GM04503 (cell line): ENCODE measurements at regions not wholly inside any gene's neighbourhood (a gene's known extent, or its start where the extent isn't known, plus 50 kb on each side); places are given as distances from the start of the nearest gene placed in this dataset.

Source experiments
- DNase-seq: peaks from one replicate; pipeline ENCODE4 v3.0.0-alpha.2; 2012; ENCODE audit warnings: low read depth

GRCh38 chr10:36171953-36172940, 530.2 kb upstream of the FZD8 start:
- DNase-seq: peak; percentile 75

- DNase-seq: no peak
These were observed 529.5 kb upstream of the FZD8 start for GRCh38 chr10:36171556-36171952.

- DNase-seq: no peak
These were observed 528.9 kb upstream of the FZD8 start for GRCh38 chr10:36170943-36171501.

- no peak for DNase-seq
These were observed 528.1 kb upstream of the FZD8 start for GRCh38 chr10:36170142-36170719.

GRCh38 chr10:36168777-36169176, 526.7 kb upstream of the FZD8 start:
- no peak for DNase-seq

GRCh38 chr10:36164556-36165504, 522.7 kb upstream of the FZD8 start:
- no peak for DNase-seq

GRCh38 chr10:36163827-36164226, 521.7 kb upstream of the FZD8 start:
- no peak for DNase-seq

- no peak for DNase-seq
These were observed 515.4 kb upstream of the FZD8 start for GRCh38 chr10:36157486-36157885.

- no peak for DNase-seq
These were observed 506.1 kb upstream of the FZD8 start for GRCh38 chr10:36148207-36148606.

GRCh38 chr10:36147529-36147928, 505.4 kb upstream of the FZD8 start:
- no peak for DNase-seq

- DNase-seq: no peak
These were observed 499.9 kb upstream of the FZD8 start for GRCh38 chr10:36141856-36142560.

- DNase-seq: no peak
These were observed 487.0 kb upstream of the FZD8 start for GRCh38 chr10:36129051-36129450.

- no peak for DNase-seq
These were observed 484.0 kb upstream of the FZD8 start for GRCh38 chr10:36126076-36126475.

- DNase-seq: no peak
These were observed 477.4 kb upstream of the FZD8 start for GRCh38 chr10:36119455-36119854.

GRCh38 chr10:36118314-36118713, 476.2 kb upstream of the FZD8 start:
- DNase-seq: no peak

GRCh38 chr10:36117890-36118289, 475.8 kb upstream of the FZD8 start:
- DNase-seq: no peak

- DNase-seq: no peak
These were observed 475.1 kb upstream of the FZD8 start for GRCh38 chr10:36117231-36117630.

GRCh38 chr10:36116731-36117130, 474.6 kb upstream of the FZD8 start:
- no peak for DNase-seq

GRCh38 chr10:36116040-36116439, 473.9 kb upstream of the FZD8 start:
- DNase-seq: no peak

GRCh38 chr10:36115364-36115763, 473.3 kb upstream of the FZD8 start:
- no peak for DNase-seq

GRCh38 chr10:36114913-36115312, 472.8 kb upstream of the FZD8 start:
- no peak for DNase-seq
